WERI-Rb-1 (cell line): ENCODE measurements at regions not wholly inside any gene's neighbourhood (a gene's known extent, or its start where the extent isn't known, plus 50 kb on each side); places are given as distances from the start of the nearest gene placed in this dataset.
"Not testable (repeated sequence)": the region's sequence is repeated elsewhere in the genome, so short reads cannot be mapped to it uniquely, and the experiment has no call there.

Source experiments
- DNase-seq: peaks from one replicate; pipeline ENCODE4 v3.0.0-alpha.2; 2020
- H3K27ac ChIP-seq: fragments of 250-450 bp; sonication (Bioruptor Pico); 2 replicates; pipeline ENCODE4 v1.5.1; 2020; ENCODE audit warnings: mild to moderate bottlenecking, moderate library complexity
- H3K27me3 ChIP-seq: fragments of 250-450 bp; sonication (Bioruptor Pico); 2 replicates; pipeline ENCODE4 v1.5.1; 2021; ENCODE audit warnings: mild to moderate bottlenecking, low read depth, moderate library complexity; ENCODE audit not compliant: insufficient read depth, severe bottlenecking
- H3K36me3 ChIP-seq: fragments of 250-450 bp; sonication (Bioruptor Pico); 2 replicates; pipeline ENCODE4 v1.5.1; 2020; ENCODE audit warnings: mild to moderate bottlenecking, moderate library complexity
- H3K4me3 ChIP-seq: 2 replicates; pipeline ENCODE4 v1.5.1; 2011; ENCODE audit warnings: low read depth, mild to moderate bottlenecking, control low read depth, low read length
- H3K9me3 ChIP-seq: fragments of 250-450 bp; sonication (Bioruptor Pico); 2 replicates; pipeline ENCODE4 v1.5.1; 2021; ENCODE audit warnings: mild to moderate bottlenecking, moderate library complexity; ENCODE audit not compliant: severe bottlenecking
- CTCF ChIP-seq: IDR thresholded peaks from 2 replicates; pipeline ENCODE4 v1.5.1; 2011; ENCODE audit warnings: low read depth, mild to moderate bottlenecking, control low read depth, inconsistent platforms, low read length

GRCh38 chr1:55775007-55775406 is 559.8 kb upstream of the USP24 start:
- Histone ChIP-seq H3K27ac (no peak overlapping the region), H3K36me3 (no peaks in the 10 kb centered on the region), H3K27me3 (no peaks in the 10 kb centered on the region), H3K9me3 (no peaks in the 10 kb centered on the region), H3K4me3 (no peak overlapping the region)
- no peak for DNase-seq
- no peak for TF ChIP-seq CTCF

GRCh38 chr1:55774446-55774845 is 559.3 kb upstream of the USP24 start:
- Histone ChIP-seq H3K36me3 (no peaks in the 10 kb centered on the region), H3K9me3 (peaks cover under 1% of the 10 kb centered on the region), H3K27ac (no peak overlapping the region), H3K27me3 (no peaks in the 10 kb centered on the region), H3K4me3 (no peak overlapping the region)
- DNase-seq: no peak
- TF ChIP-seq CTCF: no peak

- Histone ChIP-seq H3K36me3 (no peaks in the 10 kb centered on the region), H3K27ac (no peak overlapping the region), H3K27me3 (no peaks in the 10 kb centered on the region), H3K4me3 (no peak overlapping the region), H3K9me3 (peaks cover 5% of the 10 kb centered on the region)
- DNase-seq: no peak
- TF ChIP-seq CTCF: no peak
Measured at GRCh38 chr1:55773211-55773940, 558.2 kb upstream of the USP24 start.

GRCh38 chr1:55768327-55768952 is 553.3 kb upstream of the USP24 start:
- no peak for DNase-seq
- H3K27ac ChIP-seq: no peak overlapping the region
- H3K27me3 ChIP-seq: no peaks in the 10 kb centered on the region
- H3K4me3 ChIP-seq: no peak overlapping the region
- peaks cover 5% of the 10 kb centered on the region for H3K9me3 ChIP-seq
- no peak for TF ChIP-seq CTCF
- no peaks in the 10 kb centered on the region for H3K36me3 ChIP-seq

GRCh38 chr1:55767171-55767570 is 552.0 kb upstream of the USP24 start:
- Histone ChIP-seq H3K27ac (no peak overlapping the region), H3K27me3 (no peaks in the 10 kb centered on the region), H3K4me3 (no peak overlapping the region), H3K9me3 (peaks cover 5% of the 10 kb centered on the region), H3K36me3 (no peaks in the 10 kb centered on the region)
- no peak for DNase-seq
- TF ChIP-seq CTCF: no peak

GRCh38 chr1:55765505-55765904 is 550.3 kb upstream of the USP24 start:
- not testable (repeated sequence) for H3K4me3 ChIP-seq, DNase-seq, H3K27me3 ChIP-seq, H3K9me3 ChIP-seq, H3K27ac ChIP-seq, H3K36me3 ChIP-seq
